Ovary (tissue), 7 donors: ENCODE measurements at regions not wholly inside any gene's neighbourhood (a gene's known extent, or its start where the extent isn't known, plus 50 kb on each side); places are given as distances from the start of the nearest gene placed in this dataset.
"Not testable (repeated sequence)": the region's sequence is repeated elsewhere in the genome, so short reads cannot be mapped to it uniquely, and the experiment has no call there.

ENCODE experiments used
- DNase-seq, 5 donors: peaks; one replicate each; pipeline ENCODE4 v3.0.0-alpha.2; 2019 to 2020
- H3K27ac ChIP-seq, 2 donors: fragments of 200-600 bp; one replicate each; pipeline versions ENCODE4 v1.5.1 to v1.8.0; 2019 to 2022
- H3K27me3 ChIP-seq: fragments of 200-600 bp; one replicate; pipeline ENCODE4 v1.8.0; 2022
- H3K36me3 ChIP-seq: fragments of 200-600 bp; sonication (generic); one replicate; pipeline ENCODE4 v1.5.1; 2019
- H3K4me1 ChIP-seq: one replicate; pipeline ENCODE4 v1.8.1; 2013; ENCODE audit warnings: mild to moderate bottlenecking, moderate library complexity; ENCODE audit not compliant: insufficient read depth
- H3K4me3 ChIP-seq: fragments of 200-600 bp; sonication (generic); one replicate; pipeline ENCODE4 v1.5.1; 2017
- H3K9me3 ChIP-seq, 2 donors: fragments of 200-600 bp in 1 of 2; sonication (generic) in 1 of 2; one replicate each; pipeline versions ENCODE4 v1.5.1 to v1.8.1; 2013 to 2019; ENCODE audit warnings: mild to moderate bottlenecking in 1 of 2, moderate library complexity in 1 of 2
- CTCF ChIP-seq, 3 donors: fragments of 450-650 bp in 2 of 3; fragments of 200-600 bp in 1 of 3; IDR thresholded peaks; one replicate each; pipeline versions ENCODE4 v1.5.1 to v1.8.0; 2016 to 2022; ENCODE audit warnings: antibody characterized with exemption in 3 of 3, mild to moderate bottlenecking in 1 of 3
- EP300 ChIP-seq: sonication (generic); formaldehyde crosslinking; IDR thresholded peaks from one replicate; pipeline ENCODE4 v1.6.1; 2017; ENCODE audit warnings: antibody characterized with exemption
- POLR2A ChIP-seq: fragments of 450-650 bp; IDR thresholded peaks from one replicate; pipeline ENCODE4 v1.6.1; 2017; ENCODE audit warnings: antibody characterized with exemption, mild to moderate bottlenecking, moderate library complexity
- WGBS, 3 donors: extraction: QIAGEN DNeasy Blood & Tissue Kit in 1 of 3; methylation state at CpG; one replicate each; pipeline versions ENCODE4 v1.1.5 to v1.1.7; 2013 to 2017; 5-methylcytosine and 5-hydroxymethylcytosine counted together
- intact Hi-C, 4 donors: fragments of 100-400 bp; cut with DNase I; formaldehyde crosslinking; loops; one replicate each; pipeline versions ENCODE4 v1.11.0 to v1.15.1; 2022 to 2023
- donor health status: DM: no; HTN: no; CAD: no; lungs with moderate emphysema.
- donor health status: DM: no; HTN: no; CAD: no.
- donor health status: Bipolar disorder and iron deficiency.
- donor health status: DM: no; HTN: no; CAD: no.
- donor health status: DM: yes; HTN: yes; CAD: no.

DNA sequence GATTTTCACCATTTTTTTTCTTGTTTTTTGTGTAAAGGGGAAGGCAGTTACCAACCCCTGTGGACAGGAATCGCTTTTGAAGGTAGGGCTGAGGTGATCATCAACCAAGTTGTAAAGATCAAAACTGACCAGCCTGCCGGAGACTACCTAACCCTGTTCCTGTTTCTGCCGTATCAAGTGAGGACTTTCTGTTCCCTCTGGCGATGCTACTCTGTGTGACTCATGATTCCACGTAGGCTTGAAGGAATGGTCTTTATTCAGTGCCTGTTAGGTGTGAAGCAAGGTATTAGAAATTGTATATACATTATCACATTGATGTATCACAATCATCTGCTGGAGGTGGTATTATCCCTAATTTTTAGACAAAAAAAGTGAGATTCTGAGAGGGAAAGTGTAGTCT is 161.3 kb downstream of the SOX4 start:
- Histone ChIP-seq H3K9me3 (no peaks in the 10 kb centered on the region), H3K27me3 (no peaks in the 10 kb centered on the region), H3K36me3 (no peaks in the 10 kb centered on the region), H3K27ac (no peak overlapping the region), H3K4me3 (no peak overlapping the region), H3K4me1 (peaks cover 8% of the 10 kb centered on the region)
- TF ChIP-seq EP300 (no peak), CTCF (IDR thresholded peaks at IDR 0.05) (no peak), POLR2A (no peak)
- intact Hi-C loops: no loop called here
- WGBS, 3 donors: 75 to 85% (median 81%) methylated on average over 5 of the region's 5 CpGs
- no peak for DNase-seq

DNA sequence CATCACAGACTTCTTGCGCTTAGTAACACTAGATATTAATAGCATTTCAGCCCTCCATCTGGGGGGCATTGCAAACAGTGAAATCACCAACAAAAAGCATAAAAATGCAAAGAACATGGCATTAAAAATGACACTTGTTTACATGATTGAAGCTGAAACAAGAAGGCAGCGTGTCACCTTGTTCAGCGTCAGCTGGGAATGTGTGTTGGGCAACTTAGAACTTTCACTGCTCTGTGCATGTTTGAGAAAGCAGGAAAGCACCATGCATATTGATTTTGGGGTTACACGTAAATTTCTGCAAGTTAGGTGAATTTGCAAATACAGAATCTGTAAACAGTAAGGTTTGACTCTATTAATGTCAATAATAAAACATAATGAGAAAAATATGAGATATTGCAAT is 162.9 kb downstream of the SOX4 start:
- no peaks in the 10 kb centered on the region for H3K27me3 ChIP-seq
- WGBS, 3 donors: 85 to 96% (median 88%) methylated on average over 4 of the region's 4 CpGs
- no peak overlapping the region for H3K4me3 ChIP-seq
- intact Hi-C loops: no loop called here
- DNase-seq: no peak
- H3K27ac ChIP-seq: no peak overlapping the region
- H3K36me3 ChIP-seq: no peaks in the 10 kb centered on the region
- TF ChIP-seq EP300 (no peak), CTCF (IDR thresholded peaks at IDR 0.05) (no peak), POLR2A (no peak)
- H3K9me3 ChIP-seq: no peaks in the 10 kb centered on the region
- peaks cover 8% of the 10 kb centered on the region for H3K4me1 ChIP-seq

- H3K9me3 ChIP-seq, H3K4me3 ChIP-seq, DNase-seq, H3K36me3 ChIP-seq, H3K27me3 ChIP-seq, intact Hi-C loops, H3K27ac ChIP-seq, H3K4me1 ChIP-seq: not testable (repeated sequence)
- 90 to 99% (median 92%) methylated on average over 10 of the region's 10 CpGs for WGBS, 3 donors
These were observed 163.8 kb downstream of the SOX4 start for GRCh38 chr6:21757392-21757791.

DNA sequence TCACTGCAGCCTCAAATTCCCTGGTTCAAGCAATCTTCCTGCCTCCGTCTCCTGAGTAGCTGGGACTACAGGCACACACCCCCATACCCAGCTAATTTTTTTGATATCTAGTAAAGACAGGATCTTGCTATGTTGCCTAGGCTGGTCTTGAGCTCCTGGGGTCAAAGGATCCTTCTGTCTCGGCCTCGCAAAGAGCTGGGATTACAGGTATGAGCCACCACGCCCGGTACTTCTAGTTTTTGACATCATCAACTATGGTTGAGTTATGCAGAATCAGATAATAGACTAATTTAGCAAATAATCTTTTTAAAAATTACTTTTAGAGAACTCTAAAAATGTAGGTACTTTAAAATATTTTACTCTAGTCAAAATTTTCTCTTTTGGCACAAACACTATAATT is 166.2 kb downstream of the SOX4 start:
- intact Hi-C loops: no loop called here
- H3K27me3 ChIP-seq: no peaks in the 10 kb centered on the region
- 97 to 99% (median 97%) methylated on average over 5 of the region's 5 CpGs for WGBS, 3 donors
- TF ChIP-seq EP300 (no peak), POLR2A (no peak), CTCF (IDR thresholded peaks at IDR 0.05) (no peak)
- H3K4me1 ChIP-seq: no peaks in the 10 kb centered on the region
- H3K4me3 ChIP-seq: no peak overlapping the region
- no peaks in the 10 kb centered on the region for H3K9me3 ChIP-seq
- H3K27ac ChIP-seq: no peak overlapping the region
- no peak for DNase-seq
- no peaks in the 10 kb centered on the region for H3K36me3 ChIP-seq

- H3K27ac ChIP-seq, intact Hi-C loops, H3K4me3 ChIP-seq, H3K36me3 ChIP-seq, H3K27me3 ChIP-seq, H3K9me3 ChIP-seq, DNase-seq, H3K4me1 ChIP-seq: not testable (repeated sequence)
- WGBS, 3 donors: 97 to 98% (median 98%) methylated on average over 39 to 41 of the region's 41 CpGs
These were observed 167.6 kb downstream of the SOX4 start for GRCh38 chr6:21761053-21761730.
